Endothelial cell of umbilical vein (primary cell): ENCODE measurements at regions not wholly inside any gene's neighbourhood (a gene's known extent, or its start where the extent isn't known, plus 50 kb on each side); places are given as distances from the start of the nearest gene placed in this dataset.

Experiments used
- BruUV-seq: library from RNA; stranded (reverse); fragments of 400-500 nt; replicated peaks from 2 replicates; lab custom pipeline; 2021; lab: Mats Ljungman, UMichigan
- CTCF ChIA-PET: fragments of 300-600, 350-600 bp; sonication (Branson Sonifier 250); formaldehyde crosslinking; loops from one replicate; lab custom pipeline; 2021; ENCODE audit warnings: antibody characterized with exemption, inconsistent platforms; lab: Charles Lee
- POLR2A ChIA-PET: fragments of 300-600, 350-600 bp; sonication (Branson Sonifier 250); formaldehyde crosslinking; loops from one replicate; lab custom pipeline; 2021; ENCODE audit warnings: antibody characterized with exemption, inconsistent platforms; lab: Charles Lee
- DNase-seq: peaks from one replicate; pipeline ENCODE4 v3.0.0-alpha.2; 2011; ENCODE audit warnings: low read depth, low spot score
- FAIRE-seq: peaks from 2 replicates; lab custom pipeline; 2011; peaks lifted over from hg19 to GRCh38; lab: Jason Lieb, UNC
- H2AFZ ChIP-seq: 2 replicates; pipeline ENCODE4 v1.6.0; 2012; ENCODE audit warnings: low read depth, low read length, control low read depth, inconsistent platforms
- H3K27ac ChIP-seq: 2 replicates; pipeline ENCODE4 v1.5.1; 2011; ENCODE audit warnings: low read depth, mild to moderate bottlenecking, control low read depth, low read length, moderate library complexity; ENCODE audit not compliant: insufficient read depth
- H3K27me3 ChIP-seq, 2 experiments: 2 replicates each; pipeline versions ENCODE4 v1.6.0 to v1.6.1; 2011; ENCODE audit warnings: low read length in 2 of 2, mixed read lengths in 1 of 2; ENCODE audit not compliant: control insufficient read depth in 2 of 2, insufficient read depth in 2 of 2
- H3K36me3 ChIP-seq, 2 experiments: 2 replicates in 1 of 2; 3 replicates in 1 of 2; pipeline ENCODE4 v1.5.1; 2011; ENCODE audit warnings: low read length in 2 of 2, mild to moderate bottlenecking in 1 of 2, moderate library complexity in 1 of 2; ENCODE audit not compliant: control insufficient read depth in 2 of 2, insufficient read depth in 2 of 2; ENCODE audit errors: extremely low read depth in 1 of 2
- H3K4me1 ChIP-seq: 3 replicates; pipeline ENCODE4 v1.5.1; 2011; ENCODE audit warnings: mild to moderate bottlenecking, low read length; ENCODE audit not compliant: control insufficient read depth, insufficient read depth; ENCODE audit errors: extremely low read depth
- H3K4me2 ChIP-seq: 2 replicates; pipeline ENCODE4 v1.6.1; 2011; ENCODE audit warnings: low read length, control low read depth, mixed read lengths; ENCODE audit not compliant: insufficient read depth
- H3K4me3 ChIP-seq, 3 experiments: fragments of 200-600 bp in 1 of 3; sonication (generic), shearing (Covaris generic) in 1 of 3; replicated peaks in 1 of 3; 2 replicates each; pipeline ENCODE4 v1.5.1; 2011 to 2016; ENCODE audit warnings: control low read depth in 3 of 3, low read length in 3 of 3, mild to moderate bottlenecking in 2 of 3, inconsistent platforms in 1 of 3, low read depth in 1 of 3, moderate library complexity in 1 of 3; ENCODE audit not compliant: insufficient read depth in 1 of 3
- H3K79me2 ChIP-seq: 2 replicates; pipeline ENCODE4 v1.6.0; 2012; ENCODE audit warnings: low read length, inconsistent platforms; ENCODE audit not compliant: control insufficient read depth, insufficient read depth
- H3K9ac ChIP-seq: replicated peaks from 2 replicates; pipeline ENCODE3; 2011; ENCODE audit warnings: low read length, control low read depth; ENCODE audit not compliant: insufficient read depth; ENCODE audit errors: extremely low read depth
- H3K9me1 ChIP-seq: replicated peaks from 3 replicates; pipeline ENCODE4 v1.6.0; 2011; ENCODE audit warnings: mild to moderate bottlenecking, low read length; ENCODE audit not compliant: control insufficient read depth, insufficient read depth; ENCODE audit errors: extremely low read depth
- H3K9me3 ChIP-seq: replicated peaks from 2 replicates; pipeline ENCODE4 v1.5.1; 2012; ENCODE audit warnings: low read length, inconsistent platforms; ENCODE audit not compliant: control insufficient read depth, insufficient read depth
- H4K20me1 ChIP-seq: replicated peaks from 2 replicates; pipeline ENCODE3; 2011; ENCODE audit warnings: mild to moderate bottlenecking, low read length; ENCODE audit not compliant: control insufficient read depth, insufficient read depth; ENCODE audit errors: extremely low read depth
- CTCF ChIP-seq, 2 donors: IDR thresholded peaks; 1 replicate in 1 of 2; 2 replicates in 1 of 2; pipeline ENCODE4 v1.5.1; 2011; ENCODE audit warnings: low read length in 2 of 2, mild to moderate bottlenecking in 2 of 2, moderate library complexity in 2 of 2, control low read depth in 1 of 2, inconsistent platforms in 1 of 2, low read depth in 1 of 2; ENCODE audit not compliant: insufficient read depth in 1 of 2; ENCODE audit errors: extremely low read depth in 1 of 2
- EZH2 ChIP-seq: IDR thresholded peaks from 2 replicates; pipeline ENCODE4 v1.6.1; 2012; ENCODE audit warnings: borderline replicate concordance, low read depth, mild to moderate bottlenecking, moderate library complexity, low read length, inconsistent platforms; ENCODE audit not compliant: severe bottlenecking
- FOS ChIP-seq: IDR thresholded peaks from 2 replicates; pipeline ENCODE4 v1.6.1; 2011; ENCODE audit warnings: mild to moderate bottlenecking, low read length, moderate library complexity, borderline replicate concordance; ENCODE audit not compliant: insufficient read depth
- GATA2 ChIP-seq: IDR thresholded peaks from 2 replicates; pipeline ENCODE4 v1.7.0; 2011; ENCODE audit warnings: low read depth, mild to moderate bottlenecking, moderate library complexity, mixed read lengths, low read length; ENCODE audit not compliant: insufficient read length, insufficient read depth
- JUN ChIP-seq: IDR thresholded peaks from 2 replicates; pipeline ENCODE4 v1.6.1; 2011; ENCODE audit warnings: borderline replicate concordance, low read depth; ENCODE audit not compliant: insufficient read length, insufficient read depth
- MAX ChIP-seq: IDR thresholded peaks from 2 replicates; pipeline ENCODE4 v1.6.1; 2011; ENCODE audit not compliant: insufficient read depth, insufficient read length
- MYC ChIP-seq: IDR thresholded peaks from one replicate; pipeline ENCODE4 v1.6.1; 2011; ENCODE audit warnings: mild to moderate bottlenecking, low read depth, low read length
- POLR2A ChIP-seq: IDR thresholded peaks from 2 replicates; pipeline ENCODE4 v1.6.1; 2012; ENCODE audit warnings: low read depth, mild to moderate bottlenecking, control low read depth, low read length
- POLR2AphosphoS5 ChIP-seq: IDR thresholded peaks from 2 replicates; pipeline ENCODE4 v1.6.1; 2012; ENCODE audit warnings: low read depth, mild to moderate bottlenecking, control low read depth, low read length, moderate library complexity; ENCODE audit not compliant: insufficient read depth
- dilution Hi-C: fragments of 300-500 bp; cut with MboI; formaldehyde crosslinking; loops from one replicate; pipeline ENCODE4 v1.15.0; 2019; ENCODE audit warnings: low sequenced_read_pairs; ENCODE audit not compliant: extremely low pct_ligation_motif_present
- intact Hi-C: fragments of 100-400 bp; cut with micrococcal nuclease; formaldehyde crosslinking; loops from one replicate; pipeline ENCODE4 v1.10.0; 2022

DNA sequence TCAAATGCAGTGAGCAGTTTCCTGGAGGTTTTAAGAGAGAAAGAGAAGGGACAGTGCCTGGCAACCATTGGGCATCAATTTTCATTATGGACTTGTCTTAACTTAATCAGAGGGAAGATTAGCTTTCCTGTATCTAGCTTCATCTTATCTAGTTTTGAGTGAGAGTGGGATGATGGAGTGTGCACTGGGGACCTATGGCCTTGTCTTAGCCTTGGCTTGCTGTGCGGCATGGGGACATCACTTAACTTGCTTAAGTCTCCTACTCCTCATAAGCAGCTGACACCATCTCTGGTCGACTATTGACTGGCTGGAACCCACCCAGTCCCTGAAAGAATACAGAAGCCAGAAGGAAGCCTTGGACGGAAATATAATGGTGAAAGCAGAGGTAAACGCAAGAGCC lies 344.0 kb downstream of the SOX11 start:
- Histone ChIP-seq H3K4me1 (no peaks in the 10 kb centered on the region), H3K4me3 (no peak overlapping the region), H3K9me3 (peaks cover 3% of the 10 kb centered on the region), H3K9me1 (no peaks in the 10 kb centered on the region), H3K36me3 (no peaks in the 10 kb centered on the region), H3K9ac (no peak overlapping the region), H3K27me3 (no peaks in the 10 kb centered on the region), H4K20me1 (no peaks in the 10 kb centered on the region), H3K79me2 (no peaks in the 10 kb centered on the region), H2AFZ (no peak overlapping the region), H3K27ac (no peak overlapping the region), H3K4me2 (no peak overlapping the region)
- no peak for TF ChIP-seq POLR2AphosphoS5
- TF ChIP-seq EZH2: no peak
- no peak for TF ChIP-seq FOS
- no peak for TF ChIP-seq GATA2
- TF ChIP-seq JUN: no peak
- TF ChIP-seq MYC: no peak
- TF ChIP-seq MAX: no peak
- TF ChIP-seq POLR2A: no peak
- TF ChIP-seq CTCF (IDR thresholded peaks at IDR 0.05; ENCODE audit: extremely low read depth in 1 of 2, insufficient read depth in 1 of 2, low read depth in 1 of 2, low read length in 2 of 2): no peak
- DNase-seq: no peak
- dilution Hi-C loops (no loop called here), intact Hi-C loops (no loop called here)
- CTCF ChIA-PET: no interaction called here
- no TSS peak for BruUV-seq
- POLR2A ChIA-PET: no interaction called here
- no peak for FAIRE-seq
